Heart left ventricle (tissue), 13 donors: ENCODE measurements at regions not wholly inside any gene's neighbourhood (a gene's known extent, or its start where the extent isn't known, plus 50 kb on each side); places are given as distances from the start of the nearest gene placed in this dataset.

Experiments used
- POLR2A ChIP-seq, 2 donors: fragments of 450-650 bp; IDR thresholded peaks; one replicate each; pipeline ENCODE4 v1.6.1; 2017; ENCODE audit warnings: antibody characterized with exemption in 2 of 2, mild to moderate bottlenecking in 2 of 2, moderate library complexity in 2 of 2
- TF ChIP-seq, protein P1 (sequence below), 12 donors: fragments of 200-600 bp; sonication (generic) in 4 of 12; IDR thresholded peaks; one replicate each; pipeline versions ENCODE4 v1.5.0 to v1.8.0; 2018 to 2022; ENCODE audit warnings: antibody characterized with exemption in 12 of 12, mild to moderate bottlenecking in 5 of 12
- donor health status: ischemic (EF 13 %, LVEDD 7.1; RV severe dilation, severe dysfunction).
- donor health status: DM: no; HTN: yes; CAD: no.
- donor health status: DM: no; HTN: no; CAD: no.
- donor health status: ischemic (EF 25% LVEDD 6.9; RV normal size, moderate dysfunction).
- donor health status: ischemic (EF 25% LVEDD 5.7; RV mildly dilated, moderate dysfunction).
- donor health status: ischemic (EF 35%, LVEDD 5.7; RV mildly dilated, moderate dysfunction).
- donor health status: nonischemic (EF 11% LVEDD 7.7; RV severe dilation, severe dysfunction).
- donor health status: DM: yes; HTN: yes; CAD: no.
- donor health status: PGD.
- donor health status: ischemic (EF 29% LVEDD 5.4; RV normal size, mild dysfunction).
- donor health status: nonischemic (EF 23%, LVEDD 6.1; RV moderate dilation, normal function).

DNA sequence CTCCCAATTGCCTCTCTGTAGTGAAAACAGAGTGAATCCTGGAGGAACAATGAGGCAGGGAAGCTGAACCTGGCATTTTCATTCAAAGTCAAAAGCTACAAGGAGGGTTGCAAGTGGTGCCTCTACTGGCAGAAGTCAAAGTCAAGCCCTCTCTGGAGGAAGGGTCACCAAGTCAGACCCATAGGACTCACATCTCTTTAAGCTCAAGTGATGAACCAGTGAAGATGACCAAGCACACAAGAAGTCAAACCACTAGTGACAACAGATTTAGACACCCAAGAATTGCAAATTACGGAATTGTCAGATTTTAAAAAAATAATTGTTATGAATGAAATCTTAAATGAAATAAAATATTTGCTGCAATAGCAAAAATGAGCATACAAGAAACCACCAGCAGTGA lies 81.1 kb upstream of the ATP1B1 start:
- TF ChIP-seq, protein P1, sequence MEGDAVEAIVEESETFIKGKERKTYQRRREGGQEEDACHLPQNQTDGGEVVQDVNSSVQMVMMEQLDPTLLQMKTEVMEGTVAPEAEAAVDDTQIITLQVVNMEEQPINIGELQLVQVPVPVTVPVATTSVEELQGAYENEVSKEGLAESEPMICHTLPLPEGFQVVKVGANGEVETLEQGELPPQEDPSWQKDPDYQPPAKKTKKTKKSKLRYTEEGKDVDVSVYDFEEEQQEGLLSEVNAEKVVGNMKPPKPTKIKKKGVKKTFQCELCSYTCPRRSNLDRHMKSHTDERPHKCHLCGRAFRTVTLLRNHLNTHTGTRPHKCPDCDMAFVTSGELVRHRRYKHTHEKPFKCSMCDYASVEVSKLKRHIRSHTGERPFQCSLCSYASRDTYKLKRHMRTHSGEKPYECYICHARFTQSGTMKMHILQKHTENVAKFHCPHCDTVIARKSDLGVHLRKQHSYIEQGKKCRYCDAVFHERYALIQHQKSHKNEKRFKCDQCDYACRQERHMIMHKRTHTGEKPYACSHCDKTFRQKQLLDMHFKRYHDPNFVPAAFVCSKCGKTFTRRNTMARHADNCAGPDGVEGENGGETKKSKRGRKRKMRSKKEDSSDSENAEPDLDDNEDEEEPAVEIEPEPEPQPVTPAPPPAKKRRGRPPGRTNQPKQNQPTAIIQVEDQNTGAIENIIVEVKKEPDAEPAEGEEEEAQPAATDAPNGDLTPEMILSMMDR (IDR thresholded peaks at IDR 0.05), result no peak
- TF ChIP-seq POLR2A (IDR thresholded peaks at IDR 0.05), result no peak
